Liver (tissue), 3 donors: ENCODE measurements at regions not wholly inside any gene's neighbourhood (a gene's known extent, or its start where the extent isn't known, plus 50 kb on each side); places are given as distances from the start of the nearest gene placed in this dataset.

Experiments used
- CTCF ChIP-seq: fragments of 150-350 bp; IDR thresholded peaks from 2 replicates; pipeline ENCODE4 v1.5.1; 2017; ENCODE audit warnings: improper control_type of control experiment, low read depth, low read length; ENCODE audit not compliant: missing input control
- SP1 ChIP-seq: IDR thresholded peaks from 2 replicates; pipeline ENCODE4 v1.6.1; 2018; ENCODE audit warnings: antibody characterized with exemption, mild to moderate bottlenecking
- donor health status: healthy.
- donor health status: healthy.

GRCh38 chr6:120556491-120556890 lies 777.8 kb downstream of the TBC1D32 start:
- TF ChIP-seq CTCF, result no peak
- no peak for TF ChIP-seq SP1
